DND-41 (cell line): ENCODE measurements at regions not wholly inside any gene's neighbourhood (a gene's known extent, or its start where the extent isn't known, plus 50 kb on each side); places are given as distances from the start of the nearest gene placed in this dataset.

Experiments
- CTCF ChIP-seq: IDR thresholded peaks from 2 replicates; pipeline ENCODE4 v1.5.1; 2012; ENCODE audit warnings: borderline replicate concordance, low read length, moderate library complexity, mild to moderate bottlenecking; ENCODE audit not compliant: poor library complexity, severe bottlenecking; ENCODE audit errors: extremely low read depth
- EZH2 ChIP-seq: IDR thresholded peaks from 3 replicates; pipeline ENCODE4 v1.6.1; 2012; ENCODE audit warnings: borderline replicate concordance, low read depth, mild to moderate bottlenecking, moderate library complexity, low read length, inconsistent platforms; ENCODE audit not compliant: severe bottlenecking

GRCh38 chr5:176185133-176185733, 53.0 kb upstream of the SIMC1 start:
- TF ChIP-seq CTCF, result no peak
- TF ChIP-seq EZH2, result no peak
